ENCODE measurements at regions not wholly inside any gene's neighbourhood (a gene's known extent, or its start where the extent isn't known, plus 50 kb on each side); places are given as distances from the start of the nearest gene placed in this dataset.

GRCh38 chr15:59866642-59867041 is 137.5 kb upstream of the FOXB1 start:
- TF ChIP-seq, protein P1, sequence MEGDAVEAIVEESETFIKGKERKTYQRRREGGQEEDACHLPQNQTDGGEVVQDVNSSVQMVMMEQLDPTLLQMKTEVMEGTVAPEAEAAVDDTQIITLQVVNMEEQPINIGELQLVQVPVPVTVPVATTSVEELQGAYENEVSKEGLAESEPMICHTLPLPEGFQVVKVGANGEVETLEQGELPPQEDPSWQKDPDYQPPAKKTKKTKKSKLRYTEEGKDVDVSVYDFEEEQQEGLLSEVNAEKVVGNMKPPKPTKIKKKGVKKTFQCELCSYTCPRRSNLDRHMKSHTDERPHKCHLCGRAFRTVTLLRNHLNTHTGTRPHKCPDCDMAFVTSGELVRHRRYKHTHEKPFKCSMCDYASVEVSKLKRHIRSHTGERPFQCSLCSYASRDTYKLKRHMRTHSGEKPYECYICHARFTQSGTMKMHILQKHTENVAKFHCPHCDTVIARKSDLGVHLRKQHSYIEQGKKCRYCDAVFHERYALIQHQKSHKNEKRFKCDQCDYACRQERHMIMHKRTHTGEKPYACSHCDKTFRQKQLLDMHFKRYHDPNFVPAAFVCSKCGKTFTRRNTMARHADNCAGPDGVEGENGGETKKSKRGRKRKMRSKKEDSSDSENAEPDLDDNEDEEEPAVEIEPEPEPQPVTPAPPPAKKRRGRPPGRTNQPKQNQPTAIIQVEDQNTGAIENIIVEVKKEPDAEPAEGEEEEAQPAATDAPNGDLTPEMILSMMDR (IDR thresholded peaks at IDR 0.05; ENCODE audit: insufficient read depth, low read depth, low read length, missing control alignments): no peak
- no peak for DNase-seq (ENCODE audit: low read depth)
- no peak overlapping the region for H3K4me3 ChIP-seq (ENCODE audit: low read depth, low read length)

DNA sequence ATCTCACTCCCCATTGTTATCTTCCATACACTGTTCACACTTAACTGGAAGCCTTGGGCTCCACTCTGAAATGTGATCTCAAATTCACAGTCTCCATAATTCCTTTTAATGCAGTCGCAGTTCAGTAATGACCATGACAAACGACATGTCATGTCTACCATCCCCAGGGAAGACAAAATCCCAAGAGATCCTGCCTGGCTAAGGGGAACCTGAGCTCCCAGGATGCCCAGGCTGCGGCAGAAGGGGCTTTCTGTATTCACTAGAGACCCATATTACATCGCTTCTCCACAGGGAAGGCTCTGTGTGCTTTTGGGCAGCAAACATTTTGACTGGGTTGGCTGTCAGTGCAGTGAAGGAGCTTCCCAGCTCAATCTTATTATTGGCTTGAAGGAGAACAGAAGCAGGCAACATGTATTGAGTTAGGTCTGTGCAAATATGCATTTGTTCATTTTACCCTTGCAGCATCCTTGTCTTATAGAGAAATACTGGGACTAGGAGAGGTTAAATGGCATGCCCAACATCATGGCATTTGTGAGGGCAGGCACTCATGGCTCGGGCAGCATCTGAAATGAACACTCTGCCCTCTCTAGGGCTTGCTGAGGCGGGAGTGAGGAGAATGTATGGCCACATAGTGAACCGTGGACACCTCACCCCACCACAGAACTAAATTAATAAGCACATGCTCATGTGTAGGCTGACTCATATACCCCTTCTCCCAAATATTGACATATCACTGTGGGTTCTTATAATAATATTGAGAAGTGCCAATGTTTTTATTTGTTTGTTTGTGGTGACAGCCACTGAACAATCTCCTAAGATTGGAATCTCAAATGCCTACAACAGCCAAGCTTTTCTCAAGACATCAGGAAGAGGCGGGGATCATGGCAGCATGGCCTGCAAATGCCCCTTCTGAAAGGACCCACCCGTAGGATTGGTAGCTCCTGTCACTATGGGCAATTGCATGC is 141.6 kb upstream of the FOXB1 start:
- TF ChIP-seq, protein P1 (IDR thresholded peaks at IDR 0.05; ENCODE audit: insufficient read depth, low read depth, low read length, missing control alignments): no peak
- H3K4me3 ChIP-seq (ENCODE audit: low read depth, low read length): no peak overlapping the region
- no peak for DNase-seq (ENCODE audit: low read depth)

DNA sequence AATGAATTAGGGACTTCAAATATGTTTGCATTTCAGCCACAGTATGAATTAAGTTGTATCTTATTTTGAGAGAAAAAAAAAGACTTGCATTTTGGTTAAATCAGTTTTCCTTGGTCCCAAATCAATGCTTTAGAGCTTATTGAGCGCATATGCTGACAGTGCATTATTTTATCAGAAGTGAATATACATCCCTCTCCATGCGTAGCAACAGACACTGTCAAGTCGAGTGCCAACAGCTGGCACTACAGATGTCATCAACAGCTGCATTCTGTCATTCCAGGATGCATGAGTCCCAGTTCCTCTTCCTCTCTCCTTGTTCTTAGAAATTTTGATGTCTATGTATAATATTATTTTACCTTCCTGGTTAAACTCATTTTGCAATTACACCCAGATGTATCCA is 156.1 kb upstream of the FOXB1 start:
- DNase-seq (ENCODE audit: low read depth): no peak
- H3K4me3 ChIP-seq (ENCODE audit: low read depth, low read length): no peak overlapping the region
- TF ChIP-seq, protein P1 (IDR thresholded peaks at IDR 0.05; ENCODE audit: insufficient read depth, low read depth, low read length, missing control alignments): no peak

DNA sequence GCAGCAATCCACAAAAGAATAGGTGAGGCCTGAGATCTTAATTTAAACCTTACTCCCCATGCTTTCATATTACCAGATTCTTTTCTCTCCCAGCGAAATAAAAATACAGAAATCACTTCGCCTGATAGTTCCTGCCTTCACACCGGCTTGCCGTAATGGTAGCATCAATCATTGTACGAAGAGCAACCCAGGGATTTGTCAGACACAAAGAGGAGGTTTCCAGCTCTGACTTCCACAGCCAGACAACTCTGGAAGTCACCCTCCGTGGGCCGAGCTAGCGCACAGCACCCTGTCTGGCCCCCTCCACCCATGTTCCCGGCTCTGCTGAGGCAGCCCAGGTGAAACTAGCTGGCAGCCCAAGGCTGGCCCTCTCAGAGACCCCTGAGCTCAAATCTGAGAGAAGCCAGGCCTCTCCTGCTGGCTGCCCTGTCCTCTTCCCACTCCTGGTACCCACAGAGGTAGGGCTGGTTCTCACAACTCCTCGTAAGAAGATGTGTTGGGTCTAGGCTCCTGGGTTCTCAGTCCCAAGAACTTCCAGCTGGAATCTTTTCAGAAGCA is 156.9 kb upstream of the BNIP2 start:
- no peak overlapping the region for H3K4me3 ChIP-seq (ENCODE audit: low read depth, low read length)
- DNase-seq (ENCODE audit: low read depth): no peak
- TF ChIP-seq, protein P1 (IDR thresholded peaks at IDR 0.05; ENCODE audit: insufficient read depth, low read depth, low read length, missing control alignments): no peak

DNA sequence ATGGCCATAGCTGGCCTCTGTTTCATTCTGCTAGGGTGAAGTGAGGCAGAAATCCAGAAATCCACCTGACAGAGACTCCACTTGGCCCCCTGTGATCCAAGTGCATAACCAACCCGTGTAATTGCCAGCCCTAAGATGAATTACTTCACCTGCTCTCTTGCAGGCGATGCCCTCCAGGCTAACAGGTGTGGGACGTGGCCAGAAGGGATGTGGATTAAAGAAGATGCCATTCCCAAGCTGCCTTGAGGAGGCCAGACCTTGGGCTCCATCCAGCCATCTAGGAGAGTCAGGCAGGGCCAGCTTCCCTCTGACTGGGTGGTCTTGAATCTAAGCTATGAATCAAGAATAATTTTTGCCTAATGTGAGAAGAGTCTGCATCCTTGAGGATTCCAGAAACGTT is 154.5 kb upstream of the BNIP2 start:
- H3K4me3 ChIP-seq (ENCODE audit: low read depth, low read length): no peak overlapping the region
- DNase-seq (ENCODE audit: low read depth): no peak
- TF ChIP-seq, protein P1 (IDR thresholded peaks at IDR 0.05; ENCODE audit: insufficient read depth, low read depth, low read length, missing control alignments): no peak

- TF ChIP-seq, protein P1 (IDR thresholded peaks at IDR 0.05; ENCODE audit: insufficient read depth, low read depth, low read length, missing control alignments): no peak
- no peak overlapping the region for H3K4me3 ChIP-seq (ENCODE audit: low read depth, low read length)
- DNase-seq (ENCODE audit: low read depth): no peak
Measured at GRCh38 chr15:59841036-59841435, 151.9 kb upstream of the BNIP2 start.

All from GM12865 (cell line).